ENCODE measurements at regions not wholly inside any gene's neighbourhood (a gene's known extent, or its start where the extent isn't known, plus 50 kb on each side); places are given as distances from the start of the nearest gene placed in this dataset.
"Not testable (repeated sequence)": the region's sequence is repeated elsewhere in the genome, so short reads cannot be mapped to it uniquely, and the experiment has no call there.

- DNase-seq (ENCODE audit: low spot score), result no peak
Measured at GRCh38 chr18:44546954-44547353, 133.7 kb upstream of the SETBP1 start.

- DNase-seq (ENCODE audit: low spot score), result no peak
Measured at GRCh38 chr18:44548291-44549221, 132.1 kb upstream of the SETBP1 start.

GRCh38 chr18:44552706-44553105 lies 128.0 kb upstream of the SETBP1 start:
- no peak for DNase-seq (ENCODE audit: low spot score)

- no peak for DNase-seq (ENCODE audit: low spot score)
Measured at GRCh38 chr18:44556296-44556695, 124.4 kb upstream of the SETBP1 start.

GRCh38 chr18:44557616-44558151 lies 123.0 kb upstream of the SETBP1 start:
- no peak for DNase-seq (ENCODE audit: low spot score)

- DNase-seq (ENCODE audit: low spot score), result no peak
Measured at GRCh38 chr18:44558767-44559166, 121.9 kb upstream of the SETBP1 start.

GRCh38 chr18:44562986-44563385 lies 117.7 kb upstream of the SETBP1 start:
- no peak for DNase-seq (ENCODE audit: low spot score)

GRCh38 chr18:44564922-44565321 lies 115.8 kb upstream of the SETBP1 start:
- DNase-seq (ENCODE audit: low spot score), result no peak

- no peak for DNase-seq (ENCODE audit: low spot score)
Measured at GRCh38 chr18:44568342-44568741, 112.3 kb upstream of the SETBP1 start.

- no peak for DNase-seq (ENCODE audit: low spot score)
Measured at GRCh38 chr18:44568986-44569385, 111.7 kb upstream of the SETBP1 start.

- no peak for DNase-seq (ENCODE audit: low spot score)
Measured at GRCh38 chr18:44569391-44570055, 111.2 kb upstream of the SETBP1 start.

GRCh38 chr18:44579028-44579702 lies 101.5 kb upstream of the SETBP1 start:
- DNase-seq (ENCODE audit: low spot score), result peak; percentile 2

- DNase-seq (ENCODE audit: low spot score), result no peak
Measured at GRCh38 chr18:44579745-44580144, 100.9 kb upstream of the SETBP1 start.

GRCh38 chr18:44580159-44580558 lies 100.5 kb upstream of the SETBP1 start:
- no peak for DNase-seq (ENCODE audit: low spot score)

- DNase-seq (ENCODE audit: low spot score), result not testable (repeated sequence)
Measured at GRCh38 chr18:44580782-44581181, 99.9 kb upstream of the SETBP1 start.

GRCh38 chr18:44582456-44582855 lies 98.2 kb upstream of the SETBP1 start:
- no peak for DNase-seq (ENCODE audit: low spot score)

- DNase-seq (ENCODE audit: low spot score), result no peak
Measured at GRCh38 chr18:44584900-44585299, 95.8 kb upstream of the SETBP1 start.

GRCh38 chr18:44586782-44587524 lies 93.7 kb upstream of the SETBP1 start:
- DNase-seq (ENCODE audit: low spot score), result no peak

GRCh38 chr18:44588508-44588907 lies 92.2 kb upstream of the SETBP1 start:
- DNase-seq (ENCODE audit: low spot score), result no peak

GRCh38 chr18:44589693-44590355 lies 90.9 kb upstream of the SETBP1 start:
- no peak for DNase-seq (ENCODE audit: low spot score)
